GM12892 (cell line): ENCODE measurements at regions not wholly inside any gene's neighbourhood (a gene's known extent, or its start where the extent isn't known, plus 50 kb on each side); places are given as distances from the start of the nearest gene placed in this dataset.

ENCODE experiments used
- POLR2A ChIP-seq: IDR thresholded peaks from 2 replicates; pipeline ENCODE4 v1.6.1; 2011; ENCODE audit warnings: low read depth, low read length, control low read depth
- TAF1 ChIP-seq: IDR thresholded peaks from 2 replicates; pipeline ENCODE4 v1.6.1; 2011; ENCODE audit warnings: low read depth, mild to moderate bottlenecking, control low read depth, low read length, borderline replicate concordance

DNA sequence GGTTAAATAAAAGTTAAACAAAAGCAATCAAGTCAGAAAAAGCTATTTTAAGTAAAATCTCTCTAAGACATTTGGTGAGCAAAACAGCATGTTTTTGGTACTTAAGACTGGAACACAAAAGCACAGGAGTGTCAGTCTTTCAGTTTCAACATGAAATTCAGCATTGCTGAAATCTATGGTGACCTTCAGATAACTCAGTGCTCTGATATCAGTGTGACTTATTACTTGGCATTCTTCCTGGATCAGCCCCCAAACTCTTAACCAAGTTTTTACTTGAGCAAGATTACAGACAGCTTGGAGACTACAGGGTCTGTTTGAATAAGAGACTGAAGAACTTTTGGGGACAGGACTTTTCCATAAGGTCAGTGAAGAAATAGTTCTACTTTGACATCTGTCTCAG, 437.2 kb downstream of the RAPGEF2 start:
- TF ChIP-seq TAF1 (no peak), POLR2A (no peak)
